PFSK-1 (cell line): ENCODE measurements at regions not wholly inside any gene's neighbourhood (a gene's known extent, or its start where the extent isn't known, plus 50 kb on each side); places are given as distances from the start of the nearest gene placed in this dataset.

Experiments used
- FOXP2 ChIP-seq: optimal IDR thresholded peaks from 2 replicates; pipeline ENCODE3; 2011; ENCODE audit warnings: borderline replicate concordance, control low read depth, inconsistent platforms; ENCODE audit not compliant: insufficient read depth; ENCODE audit errors: extremely low read length, extremely low read depth
- POLR2AphosphoS5 ChIP-seq: IDR thresholded peaks from 2 replicates; pipeline ENCODE4 v1.6.1; 2012; ENCODE audit warnings: low read depth, mild to moderate bottlenecking, control low read depth, low read length, moderate library complexity
- REST ChIP-seq, 2 experiments: IDR thresholded peaks; 2 replicates each; pipeline versions ENCODE4 v1.6.1 to v1.8.0; 2011 to 2012; ENCODE audit warnings: low read depth in 2 of 2, low read length in 2 of 2, control low read depth in 1 of 2, inconsistent platforms in 1 of 2, mild to moderate bottlenecking in 1 of 2, moderate library complexity in 1 of 2; ENCODE audit not compliant: insufficient read depth in 1 of 2
- SIN3A ChIP-seq: IDR thresholded peaks from 2 replicates; pipeline ENCODE4 v1.6.1; 2012; ENCODE audit warnings: mild to moderate bottlenecking, low read length, moderate library complexity, borderline replicate concordance; ENCODE audit not compliant: insufficient read depth
- TAF1 ChIP-seq: IDR thresholded peaks from 2 replicates; pipeline ENCODE4 v1.6.1; 2012; ENCODE audit warnings: low read length, control low read depth, borderline replicate concordance; ENCODE audit not compliant: insufficient read depth

DNA sequence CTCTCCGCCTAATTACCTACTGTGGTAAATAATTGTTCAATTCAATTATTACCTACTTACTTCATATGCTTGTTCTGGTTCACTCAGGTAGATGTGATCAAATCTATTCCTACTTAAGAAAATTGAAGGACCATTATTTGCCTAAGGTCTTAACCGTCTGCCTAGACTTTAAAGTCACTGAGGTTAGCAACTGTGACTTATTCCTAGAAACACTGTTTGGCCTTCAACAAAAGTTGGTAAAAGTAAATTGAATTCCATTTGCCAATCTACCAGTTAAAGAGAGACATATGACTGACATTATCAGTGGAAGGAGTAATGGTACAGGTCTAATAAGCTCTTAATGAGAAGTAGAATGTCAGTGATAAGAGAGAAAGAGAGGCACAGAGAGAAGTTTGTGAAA lies 491.5 kb downstream of the NYAP2 start:
- TF ChIP-seq REST (IDR thresholded peaks at IDR 0.05; ENCODE audit: insufficient read depth in 1 of 2, low read depth in 2 of 2, low read length in 2 of 2) (no peak), POLR2AphosphoS5 (no peak), FOXP2 (no peak), TAF1 (no peak), SIN3A (no peak)

- TF ChIP-seq POLR2AphosphoS5 (no peak), REST (IDR thresholded peaks at IDR 0.05; ENCODE audit: insufficient read depth in 1 of 2, low read depth in 2 of 2, low read length in 2 of 2) (no peak), FOXP2 (no peak), TAF1 (no peak), SIN3A (no peak)
These were observed 489.9 kb downstream of the NYAP2 start for GRCh38 chr2:225889452-225889851.

- TF ChIP-seq REST (IDR thresholded peaks at IDR 0.05; ENCODE audit: insufficient read depth in 1 of 2, low read depth in 2 of 2, low read length in 2 of 2) (no peak), POLR2AphosphoS5 (no peak), FOXP2 (no peak), TAF1 (no peak), SIN3A (no peak)
These were observed 467.6 kb downstream of the NYAP2 start for GRCh38 chr2:225867071-225867470.

- TF ChIP-seq TAF1 = no peak
- no peak for TF ChIP-seq SIN3A
- no peak for TF ChIP-seq FOXP2
- TF ChIP-seq POLR2AphosphoS5 = no peak
- TF ChIP-seq REST (IDR thresholded peaks at IDR 0.05; ENCODE audit: insufficient read depth in 1 of 2, low read depth in 2 of 2, low read length in 2 of 2) = no peak
These were observed 466.0 kb downstream of the NYAP2 start for GRCh38 chr2:225865468-225865867.

GRCh38 chr2:225864394-225864793 lies 464.9 kb downstream of the NYAP2 start:
- TF ChIP-seq REST (IDR thresholded peaks at IDR 0.05; ENCODE audit: insufficient read depth in 1 of 2, low read depth in 2 of 2, low read length in 2 of 2) (no peak), SIN3A (no peak), FOXP2 (no peak)
